ENCODE measurements at regions not wholly inside any gene's neighbourhood (a gene's known extent, or its start where the extent isn't known, plus 50 kb on each side); places are given as distances from the start of the nearest gene placed in this dataset.

DNA sequence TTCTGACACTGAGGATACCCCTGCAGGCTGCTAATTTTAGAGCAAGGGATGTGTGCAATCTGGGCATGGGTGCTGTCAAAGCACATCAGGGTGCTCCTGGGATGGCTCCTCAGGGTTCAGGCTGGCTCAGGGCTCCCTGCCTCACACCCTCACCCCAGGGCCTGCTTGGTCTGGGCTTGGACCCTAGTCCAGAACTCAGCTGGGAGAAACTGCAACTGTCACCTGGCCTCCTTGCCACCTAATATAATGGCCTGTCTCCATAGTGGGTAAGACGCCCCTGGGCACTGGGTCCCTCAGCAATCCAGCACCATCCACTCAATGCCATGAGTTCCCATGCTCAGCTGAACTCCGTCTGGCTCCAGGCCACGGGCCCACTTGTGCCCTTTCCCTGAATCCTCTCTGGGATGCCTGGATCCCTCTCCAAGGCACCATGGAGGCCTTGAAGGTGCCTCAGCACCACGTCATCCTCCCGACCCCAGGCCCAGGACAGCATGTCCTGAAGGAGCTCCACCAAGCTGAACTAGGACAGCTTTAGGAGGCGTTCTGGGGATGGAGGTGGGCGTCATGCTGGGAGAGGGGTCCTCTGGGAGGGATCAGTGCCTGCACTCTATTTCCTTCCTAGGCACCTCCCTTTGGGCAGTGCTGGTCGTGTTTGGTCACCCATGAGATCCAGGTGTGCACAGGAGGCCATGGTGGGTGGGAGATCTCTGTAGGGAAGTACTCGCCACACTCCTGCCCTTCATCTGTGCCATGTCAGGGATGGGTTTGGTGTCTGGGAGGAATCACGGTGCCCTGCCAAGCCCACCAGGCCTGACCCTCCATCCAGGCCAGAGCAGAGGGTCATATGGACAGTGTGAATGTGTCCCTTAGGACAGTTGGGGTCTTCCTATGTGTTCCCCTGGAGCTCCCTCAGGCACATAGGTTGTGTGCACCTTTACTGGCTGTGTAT is 1688.4 kb downstream of the TP53TG3F start:
- Mint-ChIP-seq H3K4me3 (no peak overlapping the region), H3K4me1 (no peaks in the 10 kb centered on the region), H3K36me3 (peaks cover 5% of the 10 kb centered on the region), H3K27me3 (ENCODE audit: low read depth) (no peaks in the 10 kb centered on the region), H3K27ac (no peak overlapping the region), H3K9me3 (peaks cover 45% of the 10 kb centered on the region)
- DNase-seq (ENCODE audit: low spot score in 2 of 2, unreplicated experiment in 2 of 2): no peak
- TF ChIP-seq, protein P1, sequence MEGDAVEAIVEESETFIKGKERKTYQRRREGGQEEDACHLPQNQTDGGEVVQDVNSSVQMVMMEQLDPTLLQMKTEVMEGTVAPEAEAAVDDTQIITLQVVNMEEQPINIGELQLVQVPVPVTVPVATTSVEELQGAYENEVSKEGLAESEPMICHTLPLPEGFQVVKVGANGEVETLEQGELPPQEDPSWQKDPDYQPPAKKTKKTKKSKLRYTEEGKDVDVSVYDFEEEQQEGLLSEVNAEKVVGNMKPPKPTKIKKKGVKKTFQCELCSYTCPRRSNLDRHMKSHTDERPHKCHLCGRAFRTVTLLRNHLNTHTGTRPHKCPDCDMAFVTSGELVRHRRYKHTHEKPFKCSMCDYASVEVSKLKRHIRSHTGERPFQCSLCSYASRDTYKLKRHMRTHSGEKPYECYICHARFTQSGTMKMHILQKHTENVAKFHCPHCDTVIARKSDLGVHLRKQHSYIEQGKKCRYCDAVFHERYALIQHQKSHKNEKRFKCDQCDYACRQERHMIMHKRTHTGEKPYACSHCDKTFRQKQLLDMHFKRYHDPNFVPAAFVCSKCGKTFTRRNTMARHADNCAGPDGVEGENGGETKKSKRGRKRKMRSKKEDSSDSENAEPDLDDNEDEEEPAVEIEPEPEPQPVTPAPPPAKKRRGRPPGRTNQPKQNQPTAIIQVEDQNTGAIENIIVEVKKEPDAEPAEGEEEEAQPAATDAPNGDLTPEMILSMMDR (IDR thresholded peaks at IDR 0.05; ENCODE audit: unreplicated experiment): no peak

DNA sequence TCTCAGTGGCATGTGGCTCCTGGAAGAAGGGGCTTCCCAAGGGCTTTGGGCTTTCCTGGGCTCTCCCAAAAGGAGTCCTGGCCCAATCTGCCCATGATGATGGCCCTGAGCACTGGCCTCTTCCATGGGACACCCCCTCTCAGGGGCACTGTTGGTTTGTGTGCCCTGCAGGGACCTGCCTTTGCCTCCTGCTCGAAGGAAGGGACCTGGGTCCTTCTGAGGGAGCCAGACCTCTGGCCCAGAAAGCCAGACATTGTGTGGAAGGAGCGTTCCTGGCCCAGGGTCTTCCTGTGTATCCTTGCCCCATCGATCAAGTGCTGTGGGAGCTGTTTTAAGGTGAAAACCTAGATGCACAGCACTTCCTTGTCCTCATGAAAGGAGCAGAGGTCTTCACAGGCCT is 1689.3 kb downstream of the TP53TG3F start:
- Mint-ChIP-seq H3K27me3 (ENCODE audit: low read depth) (no peaks in the 10 kb centered on the region), H3K9me3 (peaks cover 51% of the 10 kb centered on the region), H3K4me3 (no peak overlapping the region), H3K36me3 (peaks cover 5% of the 10 kb centered on the region), H3K4me1 (no peaks in the 10 kb centered on the region), H3K27ac (no peak overlapping the region)
- TF ChIP-seq, protein P1 (IDR thresholded peaks at IDR 0.05; ENCODE audit: unreplicated experiment): no peak
- no peak for DNase-seq (ENCODE audit: low spot score in 2 of 2, unreplicated experiment in 2 of 2)

DNA sequence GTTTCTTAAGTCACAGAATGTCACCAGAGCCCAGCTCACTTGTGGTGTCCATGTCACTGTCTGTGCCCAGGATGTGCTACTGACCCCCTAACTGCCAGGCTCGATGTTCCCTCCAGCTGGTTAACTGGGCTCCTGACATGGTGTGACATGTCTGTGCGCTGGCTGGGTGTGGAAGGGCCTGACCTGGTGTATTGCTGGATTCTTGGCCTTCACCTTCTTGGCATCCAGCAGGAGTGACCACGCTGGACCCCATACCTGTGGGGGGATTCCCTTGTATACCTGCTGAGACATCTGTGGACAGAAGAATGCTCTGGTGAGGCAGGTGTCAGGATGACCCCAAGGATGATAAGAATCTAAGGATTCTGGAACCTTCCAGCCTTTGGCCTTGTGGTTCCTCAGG is 1690.1 kb downstream of the TP53TG3F start:
- Mint-ChIP-seq H3K36me3 (peaks cover 3% of the 10 kb centered on the region), H3K4me1 (no peaks in the 10 kb centered on the region), H3K9me3 (peaks cover 54% of the 10 kb centered on the region), H3K27me3 (ENCODE audit: low read depth) (no peaks in the 10 kb centered on the region), H3K27ac (no peak overlapping the region), H3K4me3 (no peak overlapping the region)
- TF ChIP-seq, protein P1 (IDR thresholded peaks at IDR 0.05; ENCODE audit: unreplicated experiment): no peak
- DNase-seq (ENCODE audit: low spot score in 2 of 2, unreplicated experiment in 2 of 2): no peak

DNA sequence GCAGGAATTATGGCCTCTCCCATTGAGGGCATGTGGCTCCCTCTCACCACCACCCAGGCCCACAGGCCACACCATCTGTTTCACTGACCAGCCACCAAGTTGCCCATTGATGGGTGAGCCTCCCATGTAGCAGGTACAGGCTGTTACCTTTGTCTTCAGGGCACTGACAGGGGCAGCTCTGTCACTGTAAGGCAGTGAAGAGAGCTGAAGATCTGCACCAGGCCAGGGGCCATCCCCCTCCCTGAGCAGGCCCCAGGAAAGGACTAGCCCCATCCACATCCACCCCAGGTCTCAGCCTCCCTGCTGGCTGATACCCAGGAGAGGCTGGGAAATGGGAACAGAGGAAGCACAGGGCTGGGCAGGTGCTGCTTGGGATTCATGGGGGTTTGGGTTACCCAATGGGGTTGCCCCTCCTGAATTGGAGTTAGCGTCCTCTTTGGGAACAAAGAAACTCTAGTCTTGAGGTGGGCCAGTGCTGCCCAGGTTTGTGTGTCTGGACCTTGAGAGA is 1691.4 kb downstream of the TP53TG3F start:
- Mint-ChIP-seq H3K36me3 (peaks cover 3% of the 10 kb centered on the region), H3K9me3 (peaks cover 57% of the 10 kb centered on the region), H3K27me3 (ENCODE audit: low read depth) (no peaks in the 10 kb centered on the region), H3K4me3 (no peak overlapping the region), H3K27ac (no peak overlapping the region), H3K4me1 (no peaks in the 10 kb centered on the region)
- TF ChIP-seq, protein P1 (IDR thresholded peaks at IDR 0.05; ENCODE audit: unreplicated experiment): no peak
- DNase-seq (ENCODE audit: low spot score in 2 of 2, unreplicated experiment in 2 of 2): no peak

DNA sequence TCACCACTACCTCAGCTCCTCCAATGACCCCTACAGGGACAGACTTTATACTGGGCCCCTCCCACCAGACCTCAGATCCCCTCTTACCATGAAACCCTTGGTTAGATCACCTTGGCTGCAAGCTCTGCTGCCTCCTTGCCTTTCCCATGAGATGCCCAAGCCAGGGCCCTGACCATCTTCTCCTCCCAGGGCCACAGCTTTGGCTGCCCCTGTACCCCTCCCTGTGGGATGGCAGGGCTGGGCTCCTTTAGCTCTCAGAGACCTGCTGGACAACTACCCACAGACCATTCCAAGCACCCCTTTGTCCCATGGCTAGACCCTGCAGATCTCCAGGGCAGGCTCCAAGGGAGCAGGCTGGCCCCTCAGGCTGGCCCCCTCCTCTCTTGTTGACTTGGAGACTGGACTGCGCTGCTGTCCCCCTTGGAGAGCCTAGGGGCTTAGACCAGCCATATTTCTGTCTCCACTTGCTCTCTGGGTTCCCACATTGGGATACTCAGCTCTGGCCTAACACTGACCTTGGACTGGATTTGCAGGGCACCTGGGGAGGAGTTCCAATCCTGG is 1692.7 kb downstream of the TP53TG3F start:
- DNase-seq (ENCODE audit: low spot score in 2 of 2, unreplicated experiment in 2 of 2): no peak
- H3K36me3 Mint-ChIP-seq: peaks cover 3% of the 10 kb centered on the region
- H3K9me3 Mint-ChIP-seq: peaks cover 69% of the 10 kb centered on the region
- no peak overlapping the region for H3K27ac Mint-ChIP-seq
- TF ChIP-seq, protein P1 (IDR thresholded peaks at IDR 0.05; ENCODE audit: unreplicated experiment): no peak
- H3K4me1 Mint-ChIP-seq: no peaks in the 10 kb centered on the region
- H3K27me3 Mint-ChIP-seq (ENCODE audit: low read depth): no peaks in the 10 kb centered on the region
- no peak overlapping the region for H3K4me3 Mint-ChIP-seq
